ENCODE measurements at regions not wholly inside any gene's neighbourhood (a gene's known extent, or its start where the extent isn't known, plus 50 kb on each side); places are given as distances from the start of the nearest gene placed in this dataset.

DNA sequence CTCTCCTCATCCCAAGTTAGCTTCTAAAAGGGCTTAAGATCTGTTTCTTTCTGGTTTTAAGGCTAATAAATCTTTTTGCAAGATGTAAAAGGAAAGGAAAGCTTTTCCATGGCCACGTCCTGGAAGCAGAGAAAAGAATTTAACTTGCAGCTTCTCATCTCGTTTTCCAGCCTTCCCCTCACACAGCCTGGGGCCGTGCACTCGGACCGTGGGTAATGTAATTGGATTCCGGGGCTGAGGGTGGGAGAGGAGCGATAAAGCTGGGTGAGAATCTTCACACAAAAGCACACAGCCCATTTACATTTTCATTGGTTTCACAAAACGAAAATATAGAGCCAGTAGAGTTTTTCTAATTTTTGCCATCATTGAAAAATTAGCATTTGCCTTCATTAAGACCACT, 91.2 kb downstream of the IRX2 start:
- Histone ChIP-seq H3K9me3 (no peaks in the 10 kb centered on the region), H3K36me3 (no peaks in the 10 kb centered on the region), H3K4me3 (no peak overlapping the region), H3K27me3 (no peaks in the 10 kb centered on the region), H3K4me1 (no peaks in the 10 kb centered on the region), H3K27ac (no peak overlapping the region)
- WGBS, 2 donors: 8 to 18% methylated on average over 8 of the region's 8 CpGs
- TF ChIP-seq, protein P1, sequence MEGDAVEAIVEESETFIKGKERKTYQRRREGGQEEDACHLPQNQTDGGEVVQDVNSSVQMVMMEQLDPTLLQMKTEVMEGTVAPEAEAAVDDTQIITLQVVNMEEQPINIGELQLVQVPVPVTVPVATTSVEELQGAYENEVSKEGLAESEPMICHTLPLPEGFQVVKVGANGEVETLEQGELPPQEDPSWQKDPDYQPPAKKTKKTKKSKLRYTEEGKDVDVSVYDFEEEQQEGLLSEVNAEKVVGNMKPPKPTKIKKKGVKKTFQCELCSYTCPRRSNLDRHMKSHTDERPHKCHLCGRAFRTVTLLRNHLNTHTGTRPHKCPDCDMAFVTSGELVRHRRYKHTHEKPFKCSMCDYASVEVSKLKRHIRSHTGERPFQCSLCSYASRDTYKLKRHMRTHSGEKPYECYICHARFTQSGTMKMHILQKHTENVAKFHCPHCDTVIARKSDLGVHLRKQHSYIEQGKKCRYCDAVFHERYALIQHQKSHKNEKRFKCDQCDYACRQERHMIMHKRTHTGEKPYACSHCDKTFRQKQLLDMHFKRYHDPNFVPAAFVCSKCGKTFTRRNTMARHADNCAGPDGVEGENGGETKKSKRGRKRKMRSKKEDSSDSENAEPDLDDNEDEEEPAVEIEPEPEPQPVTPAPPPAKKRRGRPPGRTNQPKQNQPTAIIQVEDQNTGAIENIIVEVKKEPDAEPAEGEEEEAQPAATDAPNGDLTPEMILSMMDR (IDR thresholded peaks at IDR 0.05): no peak
- TF ChIP-seq POLR2A (IDR thresholded peaks at IDR 0.05) (no peak), EP300 (IDR thresholded peaks at IDR 0.05) (no peak)
- DNase-seq (ENCODE audit: low spot score in 2 of 2): no peak

DNA sequence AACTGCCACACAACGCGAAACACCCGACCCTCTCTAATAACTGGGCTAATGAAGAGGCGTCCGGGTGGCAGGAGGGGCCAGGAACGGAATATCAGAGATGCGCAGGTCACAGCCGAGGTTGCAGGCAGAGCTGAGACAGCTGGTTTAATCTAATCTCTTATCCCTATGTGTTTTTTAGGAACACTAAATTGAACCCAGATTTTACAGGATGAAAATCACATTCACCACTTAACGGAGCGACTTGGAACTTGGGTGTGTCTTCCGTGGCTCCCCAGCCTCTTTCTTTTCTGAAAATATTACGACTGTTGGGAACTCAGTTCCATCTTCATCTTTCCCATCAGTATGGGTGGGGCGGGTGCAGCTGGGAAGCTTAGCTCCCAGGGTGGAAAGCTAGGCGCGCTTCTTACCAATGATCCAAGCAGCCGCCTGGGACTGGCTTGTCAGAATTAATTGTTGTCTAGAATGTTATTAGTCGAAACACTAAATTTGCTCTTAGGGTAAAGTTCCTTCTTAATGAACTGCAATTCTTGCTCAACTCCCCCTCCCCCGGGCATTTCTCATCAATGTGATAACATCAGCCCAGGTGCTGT, 92.5 kb downstream of the IRX2 start:
- H3K36me3 ChIP-seq: no peaks in the 10 kb centered on the region
- H3K4me3 ChIP-seq: no peak overlapping the region
- H3K27me3 ChIP-seq: no peaks in the 10 kb centered on the region
- H3K9me3 ChIP-seq: no peaks in the 10 kb centered on the region
- no peak overlapping the region for H3K27ac ChIP-seq
- no peak for DNase-seq (ENCODE audit: low spot score in 2 of 2)
- TF ChIP-seq, protein P1 (IDR thresholded peaks at IDR 0.05): no peak
- TF ChIP-seq EP300 (IDR thresholded peaks at IDR 0.05) (no peak), POLR2A (IDR thresholded peaks at IDR 0.05) (no peak)
- H3K4me1 ChIP-seq: no peaks in the 10 kb centered on the region
- WGBS, 2 donors: 54 to 59% methylated on average over 18 of the region's 18 CpGs

DNA sequence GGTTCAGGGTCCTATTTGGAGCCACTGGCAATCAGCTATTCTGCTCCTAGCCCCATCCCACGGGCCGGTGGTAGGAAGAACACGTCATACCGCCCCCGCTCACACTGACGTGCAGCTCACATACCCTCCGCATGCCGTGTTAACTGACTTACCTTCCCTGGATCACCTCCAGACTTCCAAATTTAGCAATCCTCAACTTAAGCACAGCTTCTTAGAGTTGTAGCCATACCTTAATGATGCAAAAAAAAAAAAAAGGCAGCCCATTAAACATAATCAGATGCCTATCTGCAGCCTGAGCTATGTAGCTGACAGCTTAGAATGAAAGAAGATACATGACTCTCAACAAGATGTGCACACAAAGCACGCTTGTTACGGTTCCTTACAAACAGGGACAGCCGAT, 93.0 kb downstream of the IRX2 start:
- no peak overlapping the region for H3K27ac ChIP-seq
- H3K4me1 ChIP-seq: no peaks in the 10 kb centered on the region
- no peaks in the 10 kb centered on the region for H3K27me3 ChIP-seq
- no peak for DNase-seq (ENCODE audit: low spot score in 2 of 2)
- TF ChIP-seq, protein P1 (IDR thresholded peaks at IDR 0.05): no peak
- TF ChIP-seq POLR2A (IDR thresholded peaks at IDR 0.05) (no peak), EP300 (IDR thresholded peaks at IDR 0.05) (no peak)
- H3K9me3 ChIP-seq: no peaks in the 10 kb centered on the region
- H3K4me3 ChIP-seq: no peak overlapping the region
- H3K36me3 ChIP-seq: no peaks in the 10 kb centered on the region
- WGBS, 2 donors: 49 to 64% methylated on average over 11 of the region's 11 CpGs

DNA sequence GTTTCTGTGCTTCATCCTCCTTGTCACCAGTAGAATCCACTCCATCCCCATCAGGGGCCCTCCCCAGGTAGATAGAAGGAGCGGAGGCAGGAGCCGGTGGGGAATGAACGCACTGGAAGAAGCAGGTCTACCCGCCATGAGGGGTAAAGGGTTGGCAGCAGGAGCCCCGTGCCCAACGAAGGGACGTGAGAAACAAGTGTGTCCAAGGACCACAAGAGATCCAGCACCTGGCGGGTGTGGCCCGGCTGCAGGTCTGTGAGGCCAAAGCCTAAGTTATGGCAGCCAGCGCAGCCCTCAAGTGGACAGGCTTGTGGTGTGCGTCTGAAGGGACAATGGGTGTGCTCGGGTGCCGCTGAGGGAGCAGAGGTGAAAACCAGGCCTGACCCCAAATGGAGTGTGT, 94.3 kb downstream of the IRX2 start:
- no peaks in the 10 kb centered on the region for H3K36me3 ChIP-seq
- WGBS, 2 donors: 85 to 89% methylated on average over 13 of the region's 13 CpGs
- no peak overlapping the region for H3K4me3 ChIP-seq
- TF ChIP-seq EP300 (IDR thresholded peaks at IDR 0.05): no peak
- TF ChIP-seq POLR2A (IDR thresholded peaks at IDR 0.05): no peak
- TF ChIP-seq, protein P1 (IDR thresholded peaks at IDR 0.05): no peak
- H3K27me3 ChIP-seq: no peaks in the 10 kb centered on the region
- H3K27ac ChIP-seq: no peak overlapping the region
- H3K9me3 ChIP-seq: no peaks in the 10 kb centered on the region
- no peak for DNase-seq (ENCODE audit: low spot score in 2 of 2)
- no peaks in the 10 kb centered on the region for H3K4me1 ChIP-seq

DNA sequence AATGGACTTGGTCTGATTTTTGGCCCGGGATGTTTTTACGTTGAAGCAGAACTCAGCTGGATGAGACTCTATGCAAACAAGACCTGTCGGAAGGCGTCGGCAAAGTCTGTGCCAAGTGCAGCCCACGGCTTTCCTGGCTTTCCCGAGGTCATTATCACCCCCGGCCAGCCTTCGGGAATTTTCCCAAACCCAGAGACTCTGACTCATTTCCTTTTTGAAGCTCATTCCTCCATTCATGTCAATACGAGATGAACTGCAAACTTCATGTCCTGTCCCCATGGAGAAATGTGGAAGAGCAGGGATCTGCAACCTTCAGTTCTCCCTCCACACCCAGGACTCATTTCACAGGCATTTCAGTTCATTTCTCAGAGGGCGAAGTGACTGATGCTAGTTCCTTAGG, 95.3 kb downstream of the IRX2 start:
- WGBS, 2 donors: 50 to 59% methylated on average over 11 of the region's 11 CpGs
- H3K27me3 ChIP-seq: no peaks in the 10 kb centered on the region
- H3K4me1 ChIP-seq: no peaks in the 10 kb centered on the region
- H3K9me3 ChIP-seq: no peaks in the 10 kb centered on the region
- H3K27ac ChIP-seq: no peak overlapping the region
- no peaks in the 10 kb centered on the region for H3K36me3 ChIP-seq
- H3K4me3 ChIP-seq: no peak overlapping the region
- DNase-seq (ENCODE audit: low spot score in 2 of 2): no peak
- TF ChIP-seq, protein P1 (IDR thresholded peaks at IDR 0.05): no peak
- TF ChIP-seq EP300 (IDR thresholded peaks at IDR 0.05) (no peak), POLR2A (IDR thresholded peaks at IDR 0.05) (no peak)
